ENCODE measurements at regions not wholly inside any gene's neighbourhood (a gene's known extent, or its start where the extent isn't known, plus 50 kb on each side); places are given as distances from the start of the nearest gene placed in this dataset.

- no peak for TF ChIP-seq CTCF (IDR thresholded peaks at IDR 0.05; ENCODE audit: low read depth, low read length, missing input control)
- TF ChIP-seq SP1 (IDR thresholded peaks at IDR 0.05): no peak
- no peak for TF ChIP-seq MAX (IDR thresholded peaks at IDR 0.05)
- no peak for TF ChIP-seq REST (IDR thresholded peaks at IDR 0.05)
- TF ChIP-seq FOXA1 (IDR thresholded peaks at IDR 0.05): no peak
- TF ChIP-seq TAF1 (conservative IDR thresholded peaks at IDR 0.05): no peak
- TF ChIP-seq EGR1 (IDR thresholded peaks at IDR 0.05; ENCODE audit: low read depth in 2 of 2): no peak
- TF ChIP-seq ATF3 (IDR thresholded peaks at IDR 0.05): no peak
- TF ChIP-seq RAD21 (IDR thresholded peaks at IDR 0.05): no peak
- no peak for TF ChIP-seq YY1 (IDR thresholded peaks at IDR 0.05)
Measured at GRCh38 chr10:61301575-61301974, 151.6 kb downstream of the TMEM26 start.

All from liver (tissue), 3 donors.